IMR-90 (cell line): ENCODE measurements at regions not wholly inside any gene's neighbourhood (a gene's known extent, or its start where the extent isn't known, plus 50 kb on each side); places are given as distances from the start of the nearest gene placed in this dataset.

Experiments
- ATAC-seq: fragments of 200-7000 bp; cut with Tn5 transposase; 2 replicates; pipeline ENCODE4 v1.9.1; 2020; ENCODE audit warnings: low read depth, mild to moderate bottlenecking, moderate library complexity
- BruUV-seq: library from RNA; stranded (reverse); fragments of 400-500 nt; replicated peaks from 2 replicates; lab custom pipeline; 2021; lab: Mats Ljungman, UMichigan
- CTCF ChIA-PET: fragments of 300-600 bp; formaldehyde crosslinking; extraction: SDS; loops from one replicate; lab custom pipeline; 2021; ENCODE audit warnings: antibody characterized with exemption; lab: Yijun Ruan, JAX
- POLR2A ChIA-PET: fragments of 300-600 bp; sonication (Branson Sonifier 250); formaldehyde crosslinking; loops from one replicate; lab custom pipeline; 2022; ENCODE audit warnings: antibody characterized with exemption; ENCODE audit not compliant: unreplicated experiment; lab: Charles Lee
- DNase-seq: peaks from one replicate; pipeline ENCODE4 v3.0.0; 2013
- H2AFZ ChIP-seq: replicated peaks from 2 replicates; pipeline ENCODE3; 2013; ENCODE audit warnings: low read length, mild to moderate bottlenecking; ENCODE audit not compliant: poor library complexity
- H2AK5ac ChIP-seq: 2 replicates; pipeline ENCODE4 v1.6.1; 2013; ENCODE audit warnings: low read depth, low read length, inconsistent platforms
- H2AK9ac ChIP-seq: replicated peaks from 2 replicates; pipeline ENCODE3; 2013; ENCODE audit warnings: mild to moderate bottlenecking, low read depth, low read length, moderate library complexity; ENCODE audit not compliant: poor library complexity
- H2BK120ac ChIP-seq: 2 replicates; pipeline ENCODE4 v1.6.1; 2013; ENCODE audit warnings: low read depth, low read length, inconsistent platforms
- H2BK15ac ChIP-seq: 3 replicates; pipeline ENCODE4 v1.6.1; 2013; ENCODE audit warnings: low read depth, low read length, inconsistent platforms
- H2BK20ac ChIP-seq: 2 replicates; pipeline ENCODE4 v1.6.1; 2013; ENCODE audit warnings: low read depth, mild to moderate bottlenecking, inconsistent platforms, low read length, moderate library complexity
- H2BK5ac ChIP-seq: 2 replicates; pipeline ENCODE4 v1.6.1; 2013; ENCODE audit warnings: mild to moderate bottlenecking, low read depth, low read length, inconsistent platforms; ENCODE audit not compliant: poor library complexity, severe bottlenecking
- H3K14ac ChIP-seq: replicated peaks from 2 replicates; pipeline ENCODE4 v1.6.1; 2013; ENCODE audit warnings: low read depth, low read length, inconsistent platforms
- H3K18ac ChIP-seq: 2 replicates; pipeline ENCODE4 v1.6.1; 2013; ENCODE audit warnings: low read depth, low read length, control low read depth
- H3K23ac ChIP-seq: 2 replicates; pipeline ENCODE4 v1.6.1; 2013; ENCODE audit warnings: low read depth, low read length, inconsistent platforms
- H3K27ac ChIP-seq: 2 replicates; pipeline ENCODE4 v1.5.1; 2013; ENCODE audit warnings: mild to moderate bottlenecking, control low read depth, low read length; ENCODE audit not compliant: insufficient read depth
- H3K27me3 ChIP-seq: 2 replicates; pipeline ENCODE4 v1.6.1; 2013; ENCODE audit warnings: low read length; ENCODE audit not compliant: control insufficient read depth, insufficient read depth
- H3K36me3 ChIP-seq: 2 replicates; pipeline ENCODE4 v1.6.1; 2013; ENCODE audit warnings: low read length, mixed read lengths; ENCODE audit not compliant: control insufficient read depth, insufficient read depth
- H3K4ac ChIP-seq: 2 replicates; pipeline ENCODE4 v1.6.1; 2013; ENCODE audit warnings: low read depth, low read length, inconsistent platforms
- H3K4me1 ChIP-seq: 2 replicates; pipeline ENCODE4 v1.6.1; 2013; ENCODE audit warnings: low read length, mixed read lengths; ENCODE audit not compliant: control insufficient read depth, insufficient read depth
- H3K4me2 ChIP-seq: 2 replicates; pipeline ENCODE4 v1.6.1; 2013; ENCODE audit warnings: low read depth, mild to moderate bottlenecking, control low read depth, low read length, moderate library complexity
- H3K4me3 ChIP-seq: 2 replicates; pipeline ENCODE4 v1.5.1; 2013; ENCODE audit warnings: low read depth, mild to moderate bottlenecking, control low read depth, low read length, moderate library complexity; ENCODE audit not compliant: insufficient read depth
- H3K56ac ChIP-seq: 2 replicates; pipeline ENCODE4 v1.6.1; 2013; ENCODE audit warnings: low read length, inconsistent platforms; ENCODE audit not compliant: insufficient read depth; ENCODE audit errors: extremely low read depth
- H3K79me1 ChIP-seq, 2 experiments: 2 replicates each; pipeline ENCODE4 v1.6.1; 2013; ENCODE audit warnings: low read length in 2 of 2, inconsistent platforms in 1 of 2, low read depth in 1 of 2
- H3K9ac ChIP-seq: 2 replicates; pipeline ENCODE4 v1.6.1; 2013; ENCODE audit warnings: low read depth, low read length, control low read depth
- H3K9me1 ChIP-seq: 2 replicates; pipeline ENCODE4 v1.6.1; 2013; ENCODE audit warnings: low read length, inconsistent platforms; ENCODE audit not compliant: insufficient read depth
- H3K9me3 ChIP-seq: 2 replicates; pipeline ENCODE4 v1.6.1; 2013; ENCODE audit warnings: low read length; ENCODE audit not compliant: control insufficient read depth, insufficient read depth
- H4K20me1 ChIP-seq: 2 replicates; pipeline ENCODE4 v1.6.1; 2013; ENCODE audit warnings: low read length, inconsistent platforms; ENCODE audit not compliant: insufficient read depth
- H4K5ac ChIP-seq: 2 replicates; pipeline ENCODE4 v1.6.1; 2013; ENCODE audit warnings: mild to moderate bottlenecking, low read depth, low read length, control low read depth
- H4K8ac ChIP-seq, 2 experiments: 2 replicates each; pipeline ENCODE4 v1.6.1; 2013; ENCODE audit warnings: low read depth in 2 of 2, low read length in 2 of 2, control low read depth in 1 of 2, inconsistent platforms in 1 of 2
- H4K91ac ChIP-seq: 2 replicates; pipeline ENCODE4 v1.6.1; 2013; ENCODE audit warnings: low read depth, low read length, inconsistent platforms; ENCODE audit not compliant: insufficient read depth
- MAZ ChIP-seq: IDR thresholded peaks from 2 replicates; pipeline ENCODE4 v1.6.1; 2012; ENCODE audit warnings: low read depth, mild to moderate bottlenecking, low read length, improper control_type of control experiment, moderate library complexity, borderline replicate concordance
- RAD21 ChIP-seq: IDR thresholded peaks from 2 replicates; pipeline ENCODE4 v1.6.1; 2012; ENCODE audit warnings: low read length, improper control_type of control experiment
- USF2 ChIP-seq: fragments of 150-350 bp; IDR thresholded peaks from 2 replicates; pipeline ENCODE4 v1.6.1; 2017; ENCODE audit warnings: mild to moderate bottlenecking, antibody characterized with exemption, low read length, low read depth
- WGBS, 2 experiments: methylation state at CpG; one replicate each; pipeline versions ENCODE4 v1.1.5 to v1.1.7; 2013; ENCODE audit warnings: missing lambda C conversion rate in 2 of 2; ENCODE audit not compliant: insufficient read length in 1 of 2; ENCODE audit errors: extremely low coverage in 2 of 2; 5-methylcytosine and 5-hydroxymethylcytosine counted together
- dilution Hi-C: fragments of 300-500 bp; cut with HindIII; formaldehyde crosslinking; loops from one replicate; pipeline ENCODE4 v1.14.3; 2018; ENCODE audit warnings: low sequenced_read_pairs; ENCODE audit not compliant: unreplicated experiment
- in situ Hi-C: fragments of 300-500 bp; cut with MboI; formaldehyde crosslinking; loops from 3 replicates; pipeline ENCODE4 v1.14.3; 2019; ENCODE audit warnings: low sequenced_read_pairs, inconsistent platforms, mixed read lengths
- intact Hi-C: fragments of 100-400 bp; cut with micrococcal nuclease; formaldehyde crosslinking; loops from 2 replicates; pipeline ENCODE4 v1.10.0; 2022

- in situ Hi-C loops (no loop called here), dilution Hi-C loops (no loop called here)
- POLR2A ChIA-PET: no interaction called here
Observed at GRCh38 chr14:53389202-53389601, 236.1 kb upstream of the DDHD1 start.

More at GRCh38 chr14:53389202-53389601, 236.1 kb upstream of the DDHD1 start:
- Histone ChIP-seq H3K14ac (no peak overlapping the region), H2AK5ac (no peak overlapping the region), H4K91ac (no peak overlapping the region), H3K23ac (no peak overlapping the region), H3K9me3 (no peaks in the 10 kb centered on the region), H3K4ac (no peak overlapping the region), H3K36me3 (no peaks in the 10 kb centered on the region), H3K4me2 (no peak overlapping the region), H2BK120ac (no peak overlapping the region), H4K8ac (no peak overlapping the region), H4K5ac (no peak overlapping the region), H2AK9ac (no peak overlapping the region), H3K27me3 (no peaks in the 10 kb centered on the region), H3K4me3 (no peak overlapping the region), H4K20me1 (no peaks in the 10 kb centered on the region), H3K56ac (no peak overlapping the region), H2BK5ac (no peak overlapping the region), H3K27ac (no peak overlapping the region), H3K4me1 (peaks cover 6% of the 10 kb centered on the region), H3K9ac (no peak overlapping the region), H3K79me1 (no peaks in the 10 kb centered on the region), H2BK15ac (no peak overlapping the region; the same call in 2 of the 3 replicates), H3K9me1 (peaks cover 5% of the 10 kb centered on the region), H2AFZ (no peak overlapping the region), H2BK20ac (no peak overlapping the region), H3K18ac (no peak overlapping the region)
- intact Hi-C loops: no loop called here
- DNase-seq (peak; percentile 76), ATAC-seq (peak; percentile 45)
- no peak for TF ChIP-seq MAZ
- TF ChIP-seq RAD21: no peak
- TF ChIP-seq USF2: peak; percentile 34; the same call in 1 of the 2 replicates
- CTCF ChIA-PET: no interaction called here
- no TSS peak for BruUV-seq
- WGBS, 2 experiments: no CpG with 5 or more reads among the region's 1 CpG
